Endodermal cell (in vitro differentiated cells): ENCODE measurements at regions not wholly inside any gene's neighbourhood (a gene's known extent, or its start where the extent isn't known, plus 50 kb on each side); places are given as distances from the start of the nearest gene placed in this dataset.

Source experiments
- DNase-seq: peaks from one replicate; pipeline ENCODE4 v3.0.0-alpha.2; 2017
- H3K27ac ChIP-seq: 2 replicates; pipeline ENCODE4 v1.5.1; 2013; ENCODE audit warnings: mild to moderate bottlenecking, low read depth, low read length, moderate library complexity
- H3K27me3 ChIP-seq: 2 replicates; pipeline ENCODE4 v1.6.1; 2013; ENCODE audit warnings: mild to moderate bottlenecking, low read length, moderate library complexity; ENCODE audit not compliant: insufficient read depth, control insufficient read depth, poor library complexity, severe bottlenecking
- H3K36me3 ChIP-seq: 2 replicates; pipeline ENCODE4 v1.7.0; 2013; ENCODE audit warnings: mild to moderate bottlenecking, low read length, moderate library complexity; ENCODE audit not compliant: control insufficient read depth, insufficient read depth
- H3K4me1 ChIP-seq: one replicate; pipeline ENCODE4 v1.7.0; 2013; ENCODE audit warnings: low read length; ENCODE audit not compliant: control insufficient read depth, insufficient read depth
- H3K4me3 ChIP-seq: 2 replicates; pipeline ENCODE4 v1.5.1; 2013; ENCODE audit warnings: mild to moderate bottlenecking, low read length, moderate library complexity
- H3K9ac ChIP-seq: 2 replicates; pipeline ENCODE4 v1.6.1; 2013; ENCODE audit warnings: mild to moderate bottlenecking, low read length, moderate library complexity; ENCODE audit not compliant: poor library complexity, severe bottlenecking; ENCODE audit errors: extremely low read depth
- H3K9me3 ChIP-seq: 2 replicates; pipeline ENCODE4 v1.6.1; 2013; ENCODE audit warnings: mild to moderate bottlenecking, low read length, moderate library complexity; ENCODE audit not compliant: control insufficient read depth
- H3K27ac Mint-ChIP-seq: 2 replicates; pipeline ENCODE4 v1.8.0; 2020; ENCODE audit warnings: mixed read lengths
- H3K27me3 Mint-ChIP-seq: 2 replicates; pipeline ENCODE4 v1.8.0; 2021; ENCODE audit warnings: mild to moderate bottlenecking, mixed read lengths; ENCODE audit not compliant: insufficient read depth
- H3K36me3 Mint-ChIP-seq: 2 replicates; pipeline ENCODE4 v1.8.0; 2020; ENCODE audit warnings: low read depth, mixed read lengths
- H3K4me1 Mint-ChIP-seq: 2 replicates; pipeline ENCODE4 v1.8.0; 2020; ENCODE audit warnings: mixed read lengths
- H3K4me3 Mint-ChIP-seq: 2 replicates; pipeline ENCODE4 v1.8.0; 2020; ENCODE audit warnings: mild to moderate bottlenecking, moderate library complexity, mixed read lengths
- H3K9me3 Mint-ChIP-seq: 2 replicates; pipeline ENCODE4 v1.8.0; 2020; ENCODE audit warnings: mild to moderate bottlenecking, mixed read lengths
- CTCF ChIP-seq: fragments of 200-600 bp; sonication (generic); conservative IDR thresholded peaks from 2 replicates; pipeline ENCODE4 v1.5.0; 2021; ENCODE audit warnings: antibody characterized with exemption, mild to moderate bottlenecking
- WGBS, 2 experiments: methylation state at CpG; one replicate each; pipeline versions ENCODE4 v1.1.5 to v1.1.7; 2013; ENCODE audit warnings: missing lambda C conversion rate in 2 of 2, mixed read lengths in 1 of 2; ENCODE audit not compliant: insufficient coverage in 1 of 2, insufficient read length in 1 of 2; 5-methylcytosine and 5-hydroxymethylcytosine counted together

- Mint-ChIP-seq H3K27ac (peak overlapping the region; percentile 95), H3K4me3 (no peak overlapping the region), H3K27me3 (no peaks in the 10 kb centered on the region), H3K36me3 (no peaks in the 10 kb centered on the region), H3K9me3 (peaks cover 8% of the 10 kb centered on the region), H3K4me1 (peaks cover 23% of the 10 kb centered on the region)
- no peak for TF ChIP-seq CTCF
- no peak for DNase-seq
- WGBS, 2 experiments: 86 to 94% methylated on average over 9 of the region's 9 CpGs
- Histone ChIP-seq H3K9me3 (no peaks in the 10 kb centered on the region), H3K27me3 (no peaks in the 10 kb centered on the region), H3K27ac (peak overlapping the region; percentile 27), H3K36me3 (no peaks in the 10 kb centered on the region), H3K4me1 (peaks cover 7% of the 10 kb centered on the region), H3K4me3 (no peak overlapping the region), H3K9ac (peak overlapping the region; percentile 21)
Observed at GRCh38 chr5:142246258-142246657, 78.6 kb downstream of the SPRY4 start.

GRCh38 chr5:142245786-142246185, 79.0 kb downstream of the SPRY4 start:
- Mint-ChIP-seq H3K4me3 (no peak overlapping the region), H3K36me3 (no peaks in the 10 kb centered on the region), H3K4me1 (peaks cover 23% of the 10 kb centered on the region), H3K27ac (peak overlapping the region; percentile 95), H3K27me3 (no peaks in the 10 kb centered on the region), H3K9me3 (peaks cover 8% of the 10 kb centered on the region)
- Histone ChIP-seq H3K27me3 (no peaks in the 10 kb centered on the region), H3K9me3 (no peaks in the 10 kb centered on the region), H3K4me1 (peaks cover 7% of the 10 kb centered on the region), H3K4me3 (no peak overlapping the region), H3K36me3 (no peaks in the 10 kb centered on the region), H3K27ac (peak overlapping the region; percentile 27), H3K9ac (peak overlapping the region; percentile 21)
- 80 to 84% methylated on average over 2 to 5 of the region's 5 CpGs for WGBS, 2 experiments
- peak; percentile 75 for DNase-seq
- no peak for TF ChIP-seq CTCF

- no peak overlapping the region for H3K4me3 Mint-ChIP-seq
- H3K36me3 Mint-ChIP-seq: no peaks in the 10 kb centered on the region
- DNase-seq: no peak
- H3K4me3 ChIP-seq: no peak overlapping the region
- H3K27me3 Mint-ChIP-seq: no peaks in the 10 kb centered on the region
- peaks cover 23% of the 10 kb centered on the region for H3K4me1 Mint-ChIP-seq
- H3K27ac ChIP-seq: no peak overlapping the region
- no peaks in the 10 kb centered on the region for H3K27me3 ChIP-seq
- H3K27ac Mint-ChIP-seq: no peak overlapping the region
- no peak overlapping the region for H3K9ac ChIP-seq
- no peaks in the 10 kb centered on the region for H3K9me3 ChIP-seq
- no peaks in the 10 kb centered on the region for H3K36me3 ChIP-seq
- 97 to 100% methylated on average over 1 of the region's 1 CpG for WGBS, 2 experiments
- peaks cover 7% of the 10 kb centered on the region for H3K4me1 ChIP-seq
- no peak for TF ChIP-seq CTCF
- peaks cover 8% of the 10 kb centered on the region for H3K9me3 Mint-ChIP-seq
Observed at GRCh38 chr5:142244440-142244839, 80.4 kb downstream of the SPRY4 start.
